Hematopoietic multipotent progenitor cell treated with erythropoietin and hydrocortisone succinate and interleukin-3 and kit ligand, for 17 days (in vitro differentiated cells): ENCODE measurements at regions not wholly inside any gene's neighbourhood (a gene's known extent, or its start where the extent isn't known, plus 50 kb on each side); places are given as distances from the start of the nearest gene placed in this dataset.

Experiments
- DNase-seq: peaks from one replicate; pipeline ENCODE4 v3.0.0-alpha.2; 2015; ENCODE audit warnings: low spot score

DNA sequence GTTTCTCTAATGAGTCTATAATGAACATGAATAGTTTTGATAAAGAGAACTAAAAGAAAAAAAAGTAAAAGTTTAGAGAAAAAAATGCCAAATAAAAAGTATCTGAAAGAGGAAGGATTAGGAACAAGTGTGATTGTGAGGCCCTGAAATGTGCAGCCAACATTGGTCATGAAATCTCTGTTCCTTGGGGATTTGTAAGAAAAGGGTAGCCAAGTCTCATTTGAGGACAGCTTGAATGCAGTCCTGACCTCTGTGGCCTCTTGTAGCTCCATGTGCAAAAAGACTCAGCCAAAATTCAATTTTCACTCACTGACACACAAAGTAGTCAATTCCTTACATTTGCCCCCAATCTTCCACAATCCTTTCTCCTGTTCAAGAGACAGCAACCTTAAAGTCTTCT is 167.9 kb downstream of the KLF12 start:
- no peak for DNase-seq

DNA sequence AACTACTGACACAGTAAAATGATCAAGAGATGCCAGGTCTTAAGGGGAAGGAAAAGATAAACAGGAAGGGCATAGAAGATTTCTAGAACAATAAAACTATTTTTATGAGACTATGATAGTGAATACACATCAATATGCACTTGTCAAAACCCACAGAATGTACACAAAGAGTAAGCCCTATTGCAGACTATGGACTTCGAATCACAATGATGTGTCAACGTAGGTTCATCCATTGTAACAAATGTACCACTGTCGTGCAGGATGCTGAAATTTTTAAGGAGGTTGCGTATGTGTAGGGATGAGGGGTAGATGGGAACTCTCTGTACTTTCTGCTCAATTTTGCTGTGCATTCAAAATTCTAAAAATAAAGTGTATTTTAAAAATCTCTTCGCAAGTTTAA is 171.9 kb downstream of the KLF12 start:
- no peak for DNase-seq

GRCh38 chr13:73961181-73961580 is 173.0 kb downstream of the KLF12 start:
- DNase-seq: no peak

- no peak for DNase-seq
Measured at GRCh38 chr13:73960474-73960873, 173.7 kb downstream of the KLF12 start.

DNA sequence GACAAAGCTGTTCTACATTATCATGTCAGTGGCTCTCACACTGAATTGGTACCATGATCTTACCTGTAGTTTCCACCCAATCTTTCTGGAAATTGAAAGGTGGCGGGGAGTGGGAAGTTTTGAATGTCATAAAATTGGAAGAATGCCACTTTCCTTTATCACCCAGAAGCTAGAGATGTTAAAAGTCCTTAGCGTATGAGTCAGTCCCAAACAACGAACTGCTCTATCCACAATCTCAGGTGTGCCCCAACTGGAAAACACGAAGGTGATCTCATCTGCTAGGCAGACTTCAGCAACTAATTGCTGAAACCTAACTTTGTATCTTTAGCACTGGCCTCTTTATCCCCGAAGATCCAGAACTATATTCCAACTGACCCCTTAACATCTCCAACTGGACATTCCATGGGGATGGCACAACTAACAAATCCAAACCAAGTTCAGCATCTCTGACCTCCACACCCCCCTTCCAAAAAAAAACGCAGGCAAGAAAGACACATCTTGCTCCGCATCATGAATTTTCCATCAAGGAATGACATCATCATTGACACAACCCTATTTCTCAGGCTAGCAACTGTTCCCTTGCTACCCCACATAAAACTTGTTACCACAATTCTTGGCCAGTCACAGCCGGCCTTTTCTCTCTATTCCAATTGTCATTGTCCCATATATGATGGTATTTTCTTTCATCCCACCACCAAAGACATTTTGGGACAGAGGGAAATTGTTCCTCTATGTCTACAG is 175.4 kb downstream of the KLF12 start:
- DNase-seq: no peak

- no peak for DNase-seq
Measured at GRCh38 chr13:73957889-73958288, 176.3 kb downstream of the KLF12 start.

DNA sequence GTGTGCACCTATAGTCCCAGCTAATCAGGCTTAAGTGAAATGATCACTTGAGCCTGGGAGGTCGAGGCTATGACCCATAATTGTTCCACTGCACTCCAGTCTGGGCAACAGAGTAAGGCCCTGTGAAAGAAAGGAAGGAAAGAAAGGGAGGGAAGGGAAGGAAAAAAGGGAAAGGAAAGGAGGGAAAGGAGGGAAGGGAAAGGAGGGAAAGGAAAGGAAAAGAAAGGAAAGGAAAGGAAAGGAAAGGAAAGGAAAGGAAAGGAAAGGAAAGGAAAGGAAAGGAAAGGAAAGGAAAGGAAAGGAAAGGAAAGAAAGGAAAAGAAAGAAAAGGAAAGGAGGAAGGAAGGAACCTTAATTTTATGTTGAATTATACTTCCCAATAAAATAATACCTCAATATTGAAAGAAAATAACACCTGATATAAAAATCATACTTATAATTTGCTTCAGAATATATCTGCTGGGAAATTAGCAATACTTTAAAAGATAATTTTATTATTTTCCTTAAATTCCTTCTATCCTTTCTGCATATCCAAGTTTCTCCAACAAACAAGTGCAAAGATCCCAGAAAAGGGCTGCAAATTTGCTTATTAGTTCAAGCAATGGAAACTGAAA is 177.3 kb downstream of the KLF12 start:
- DNase-seq: no peak

- no peak for DNase-seq
Measured at GRCh38 chr13:73955977-73956500, 178.2 kb downstream of the KLF12 start.

GRCh38 chr13:73954808-73955207 is 179.4 kb downstream of the KLF12 start:
- no peak for DNase-seq

DNA sequence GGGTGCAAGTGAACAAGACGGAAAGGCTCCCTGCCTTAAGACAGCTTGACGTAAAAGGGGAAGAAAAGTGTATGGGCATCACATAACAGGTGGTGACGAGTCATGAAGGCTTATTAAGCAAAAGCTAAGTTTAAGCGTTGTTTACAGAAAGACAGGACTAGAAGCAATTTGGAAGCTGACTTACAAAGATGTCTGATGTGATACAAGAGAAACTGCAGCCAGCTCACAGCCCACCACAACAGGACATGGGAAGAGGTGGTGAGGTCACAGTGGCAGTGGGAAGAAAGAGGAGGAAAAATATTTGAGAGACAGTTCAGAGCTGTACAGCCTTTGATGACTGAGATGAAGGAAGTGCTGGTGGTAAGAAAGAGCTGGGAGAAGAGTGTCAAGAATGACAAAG is 181.6 kb downstream of the KLF12 start:
- DNase-seq: no peak

- no peak for DNase-seq
Measured at GRCh38 chr13:73948848-73949529, 185.2 kb downstream of the KLF12 start.

DNA sequence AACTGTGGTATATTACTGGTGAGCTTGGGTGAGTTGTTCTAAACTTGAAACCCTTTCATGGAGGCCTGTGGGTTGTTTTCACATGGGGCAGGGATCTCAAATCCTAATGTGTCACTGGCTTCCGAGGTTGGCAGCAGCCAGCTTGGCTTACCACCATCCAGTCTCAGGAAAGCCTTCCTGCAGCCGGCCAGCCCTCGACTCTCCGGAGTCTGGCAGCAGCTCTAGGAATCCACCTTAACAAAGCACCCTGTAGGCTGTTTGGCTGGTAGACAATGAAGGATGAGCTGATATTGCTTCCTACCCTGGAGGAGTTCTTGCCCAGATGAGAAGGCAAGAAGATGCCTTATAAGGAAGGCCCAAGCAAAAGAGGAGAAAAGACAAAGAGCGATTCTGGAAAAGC is 188.3 kb downstream of the KLF12 start:
- no peak for DNase-seq

- DNase-seq: no peak
Measured at GRCh38 chr13:73945382-73945781, 188.8 kb downstream of the KLF12 start.

DNA sequence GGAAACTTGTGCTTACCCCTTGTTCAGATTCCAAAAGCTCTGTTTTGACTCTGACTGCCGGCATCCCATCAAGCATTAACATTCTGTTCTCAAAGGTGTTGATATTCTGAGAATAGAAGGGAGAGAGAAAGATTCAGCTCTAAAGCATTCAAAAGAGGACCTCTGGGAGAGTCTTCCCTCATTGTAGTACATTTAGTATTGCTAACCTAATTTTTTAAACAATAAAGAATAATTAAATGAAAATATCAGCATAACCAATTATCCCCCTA is 190.3 kb downstream of the KLF12 start:
- no peak for DNase-seq

DNA sequence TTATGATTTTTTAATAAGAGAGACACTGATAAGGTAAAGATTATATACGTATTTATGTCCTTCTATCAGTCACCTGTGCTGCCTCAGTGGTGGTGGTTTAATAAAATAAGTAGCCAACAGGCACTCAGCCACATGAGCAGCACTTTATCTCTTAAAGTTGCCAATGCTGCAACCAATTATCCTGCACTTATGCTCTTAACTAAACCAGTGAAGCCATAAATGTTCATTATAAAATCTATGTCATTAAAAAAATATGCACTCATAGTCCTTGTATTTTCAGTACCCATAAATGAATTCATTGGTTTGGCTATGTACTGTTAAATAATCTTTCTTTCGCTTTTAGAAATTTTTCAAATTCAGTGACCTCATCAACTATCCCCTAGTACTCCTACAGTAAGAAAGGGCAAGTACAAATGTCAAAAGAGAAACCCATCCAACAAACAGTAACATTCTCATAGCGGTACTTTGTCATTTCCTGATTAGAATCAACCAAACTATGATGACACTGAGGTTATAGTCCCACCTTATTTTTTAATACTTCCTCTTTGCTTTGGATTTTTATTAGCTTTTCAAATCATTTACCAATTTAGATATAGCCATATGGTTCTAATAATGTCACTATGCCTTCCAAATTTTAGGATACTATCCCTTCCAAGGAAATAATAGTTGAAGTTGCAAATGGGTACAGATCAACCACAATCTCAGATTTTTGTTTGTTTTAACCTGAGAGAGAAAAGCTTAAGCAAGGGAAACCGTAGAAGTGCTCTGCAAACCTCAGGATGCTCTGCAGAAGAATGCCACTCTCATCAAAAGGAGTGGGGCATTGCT is 190.9 kb downstream of the KLF12 start:
- DNase-seq: no peak

DNA sequence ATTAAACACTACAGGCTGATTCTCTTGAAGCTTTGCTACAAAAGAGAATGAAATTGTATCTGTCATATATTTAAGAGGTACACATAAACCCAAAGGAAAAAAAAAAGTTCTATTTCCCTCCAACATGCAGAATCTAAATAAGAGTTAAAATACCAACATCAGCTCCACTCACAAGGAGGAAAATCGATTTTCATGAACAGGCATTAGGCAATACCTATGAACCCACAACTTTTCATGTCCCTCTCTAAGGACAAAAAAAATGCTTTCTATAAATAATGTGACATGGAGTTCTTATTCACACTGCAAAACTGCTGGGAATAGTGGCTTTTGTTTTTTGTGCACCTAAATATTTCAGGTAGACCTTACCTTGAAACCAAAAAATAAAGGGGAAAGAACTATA is 192.5 kb downstream of the KLF12 start:
- DNase-seq: no peak

GRCh38 chr13:73940098-73940497 is 194.1 kb downstream of the KLF12 start:
- no peak for DNase-seq

GRCh38 chr13:73939603-73940002 is 194.6 kb downstream of the KLF12 start:
- DNase-seq: no peak

- no peak for DNase-seq
Measured at GRCh38 chr13:73939071-73939380, 195.2 kb downstream of the KLF12 start.

DNA sequence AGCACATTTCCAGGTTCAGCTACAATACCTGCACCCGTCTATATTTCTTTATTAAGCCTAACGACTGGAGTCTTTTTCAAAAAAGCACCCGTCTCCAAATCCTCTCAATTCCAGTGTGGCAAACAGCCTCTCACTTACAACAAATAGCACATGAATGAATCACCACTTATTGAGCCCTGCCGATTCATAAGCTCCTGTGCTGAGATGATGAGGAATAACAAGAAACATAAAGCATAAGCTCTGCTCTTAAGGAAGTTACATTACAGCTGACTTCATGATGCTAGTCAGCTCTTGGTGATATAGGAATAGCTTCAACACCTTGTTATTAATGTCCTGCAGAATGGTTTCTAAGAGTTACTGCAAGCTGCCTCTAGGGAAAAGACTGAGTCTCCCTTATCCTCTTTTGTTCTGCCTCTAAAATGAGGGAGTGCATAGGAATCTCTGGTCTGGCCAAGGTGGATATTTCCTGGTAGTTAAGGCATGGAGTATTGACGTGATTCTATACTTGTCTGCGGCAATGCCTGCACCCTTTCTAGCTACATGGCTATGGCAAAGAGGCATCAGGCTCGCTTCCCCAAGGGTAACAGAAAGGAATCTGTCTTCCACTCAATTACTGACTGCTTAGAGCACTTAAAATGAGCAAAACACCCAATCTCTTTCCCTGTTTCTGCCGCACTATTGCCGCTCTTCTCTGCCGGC is 195.7 kb downstream of the KLF12 start:
- no peak for DNase-seq

- DNase-seq: no peak
Measured at GRCh38 chr13:73937441-73937840, 196.8 kb downstream of the KLF12 start.

DNA sequence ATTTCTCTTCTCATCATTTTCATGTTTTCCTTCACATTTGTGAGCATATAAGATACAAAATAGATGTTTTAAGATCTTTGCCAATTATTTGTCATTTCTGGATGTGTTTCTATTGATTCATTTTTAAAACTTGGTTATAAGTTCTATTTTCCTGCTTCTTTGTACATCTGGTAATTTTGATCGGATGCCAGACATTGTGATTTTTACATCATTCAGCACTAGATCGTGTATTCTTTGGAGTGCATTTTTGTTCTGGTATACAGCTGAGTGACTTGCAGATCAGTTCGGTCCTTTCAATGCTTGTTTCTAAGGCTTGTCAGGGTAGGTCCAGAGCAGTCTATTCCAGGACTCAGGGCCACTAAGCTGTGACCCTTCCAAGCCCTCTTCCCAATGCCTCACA is 198.2 kb downstream of the KLF12 start:
- no peak for DNase-seq
